ENCODE measurements at regions not wholly inside any gene's neighbourhood (a gene's known extent, or its start where the extent isn't known, plus 50 kb on each side); places are given as distances from the start of the nearest gene placed in this dataset.
"Not testable (repeated sequence)": the region's sequence is repeated elsewhere in the genome, so short reads cannot be mapped to it uniquely, and the experiment has no call there.

GRCh38 chr9:94387338-94388010 is 59.0 kb upstream of the NUTM2F start:
- not testable (repeated sequence) for DNase-seq

GRCh38 chr9:94388011-94388406 is 59.6 kb upstream of the NUTM2F start:
- not testable (repeated sequence) for DNase-seq

- DNase-seq: not testable (repeated sequence)
These were observed 62.1 kb upstream of the NUTM2F start for GRCh38 chr9:94390425-94391098.

DNA sequence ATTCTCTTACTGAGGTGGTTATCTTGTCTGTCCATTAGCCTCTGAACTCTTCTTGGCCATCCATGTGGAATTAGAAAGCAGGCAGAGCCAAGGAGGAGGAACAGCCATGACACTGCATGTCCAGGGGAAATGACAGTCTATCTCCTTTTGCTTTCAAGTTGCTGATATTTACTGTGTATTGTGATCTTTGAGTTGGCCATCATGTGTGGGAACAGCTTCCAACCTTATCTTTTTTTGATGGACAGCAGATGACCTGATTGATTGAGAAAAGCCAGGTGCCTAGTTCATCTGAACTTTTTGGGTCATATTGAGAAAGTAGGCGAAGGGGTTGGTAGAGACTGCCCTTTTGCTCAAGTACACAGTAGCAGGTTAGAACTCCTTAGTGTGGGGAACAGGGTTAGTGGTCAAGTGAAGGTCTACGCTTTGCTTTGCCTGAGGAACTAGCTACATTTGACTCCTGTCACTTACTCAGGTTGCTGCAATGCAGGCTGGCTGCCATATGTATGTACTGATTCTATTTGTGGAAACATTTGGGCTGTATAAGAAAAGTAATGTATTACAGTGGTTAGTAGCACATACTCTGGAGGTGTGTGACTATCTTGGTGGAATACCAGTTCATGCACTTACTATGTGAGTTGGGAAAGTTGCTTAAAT is 64.7 kb upstream of the NUTM2F start:
- DNase-seq: not testable (repeated sequence)

- DNase-seq: not testable (repeated sequence)
These were observed 69.4 kb upstream of the NUTM2F start for GRCh38 chr9:94397766-94398379.

- DNase-seq: not testable (repeated sequence)
These were observed 72.0 kb upstream of the NUTM2F start for GRCh38 chr9:94400461-94400860.

- not testable (repeated sequence) for DNase-seq
These were observed 74.4 kb upstream of the NUTM2F start for GRCh38 chr9:94402795-94403194.

GRCh38 chr9:94403571-94403970 is 75.1 kb upstream of the NUTM2F start:
- DNase-seq: not testable (repeated sequence)

- peak; percentile 78 for DNase-seq
These were observed 85.2 kb upstream of the NUTM2F start for GRCh38 chr9:94413665-94414064.

GRCh38 chr9:94415111-94415510 is 86.7 kb upstream of the NUTM2F start:
- DNase-seq: peak; percentile 54

GRCh38 chr9:94420098-94420497 is 91.7 kb upstream of the NUTM2F start:
- DNase-seq: peak; percentile 45

DNA sequence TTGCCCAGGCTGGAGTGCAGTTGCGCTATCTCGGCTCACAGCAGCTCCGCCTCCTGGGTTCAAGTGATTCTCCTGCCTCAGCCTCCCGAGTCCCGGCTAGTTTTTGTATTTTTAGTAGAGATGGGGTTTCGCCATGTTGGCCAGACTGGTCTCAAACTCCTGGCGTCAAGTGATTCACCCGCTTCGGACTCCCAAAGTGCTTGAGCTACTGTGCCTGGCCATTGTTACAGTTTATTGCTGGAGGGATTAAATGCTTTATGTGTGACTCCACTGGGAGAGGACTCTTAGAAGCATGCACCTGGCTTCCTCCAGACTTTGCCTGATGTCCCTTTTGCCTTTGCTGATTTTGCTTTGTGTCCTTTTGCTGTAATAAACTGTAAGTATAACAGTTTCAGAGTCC is 93.5 kb upstream of the NUTM2F start:
- not testable (repeated sequence) for DNase-seq

DNA sequence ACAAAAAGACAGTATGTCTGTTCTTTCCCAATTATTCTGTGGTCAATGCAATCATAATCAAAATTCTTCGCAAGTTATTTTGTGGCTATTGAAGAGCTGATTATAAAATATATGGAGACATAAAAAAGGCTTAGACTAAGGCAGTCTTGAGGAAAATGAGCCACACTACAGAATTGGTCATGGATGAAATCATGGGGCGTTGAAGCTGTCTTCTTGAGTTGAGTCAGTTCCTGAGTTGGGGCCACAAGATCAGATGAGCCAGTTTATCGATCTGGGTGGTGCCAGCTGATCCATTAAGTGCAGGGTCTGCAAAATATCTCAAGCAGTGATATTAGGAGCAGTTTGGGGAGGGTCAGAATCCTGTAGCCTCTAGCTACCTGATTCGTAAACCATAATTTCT is 96.9 kb upstream of the NUTM2F start:
- not testable (repeated sequence) for DNase-seq

- not testable (repeated sequence) for DNase-seq
These were observed 108.7 kb upstream of the NUTM2F start for GRCh38 chr9:94437128-94437527.

DNA sequence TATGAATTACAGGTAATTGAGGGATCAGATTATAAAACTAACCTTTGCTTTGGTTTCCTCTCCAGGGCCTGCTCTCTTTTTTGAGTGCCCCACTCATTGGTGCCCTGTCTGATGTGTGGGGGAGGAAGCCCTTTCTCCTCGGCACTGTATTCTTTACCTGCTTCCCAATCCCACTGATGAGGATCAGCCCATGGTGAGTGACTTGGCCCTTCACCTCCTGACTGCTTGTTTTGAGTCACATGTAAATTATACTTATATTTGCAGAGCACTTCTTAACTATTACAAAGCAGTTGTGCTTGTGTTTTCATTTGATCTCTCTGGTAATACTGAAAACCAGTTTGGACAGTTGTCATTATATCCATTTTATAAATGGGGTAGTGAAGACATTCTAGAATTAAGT is 109.9 kb upstream of the NUTM2F start:
- DNase-seq: not testable (repeated sequence)

- not testable (repeated sequence) for DNase-seq
These were observed 112.7 kb upstream of the NUTM2F start for GRCh38 chr9:94441146-94441545.

GRCh38 chr9:94441796-94442195 is 113.1 kb upstream of the PCAT7 start:
- no peak for DNase-seq

DNA sequence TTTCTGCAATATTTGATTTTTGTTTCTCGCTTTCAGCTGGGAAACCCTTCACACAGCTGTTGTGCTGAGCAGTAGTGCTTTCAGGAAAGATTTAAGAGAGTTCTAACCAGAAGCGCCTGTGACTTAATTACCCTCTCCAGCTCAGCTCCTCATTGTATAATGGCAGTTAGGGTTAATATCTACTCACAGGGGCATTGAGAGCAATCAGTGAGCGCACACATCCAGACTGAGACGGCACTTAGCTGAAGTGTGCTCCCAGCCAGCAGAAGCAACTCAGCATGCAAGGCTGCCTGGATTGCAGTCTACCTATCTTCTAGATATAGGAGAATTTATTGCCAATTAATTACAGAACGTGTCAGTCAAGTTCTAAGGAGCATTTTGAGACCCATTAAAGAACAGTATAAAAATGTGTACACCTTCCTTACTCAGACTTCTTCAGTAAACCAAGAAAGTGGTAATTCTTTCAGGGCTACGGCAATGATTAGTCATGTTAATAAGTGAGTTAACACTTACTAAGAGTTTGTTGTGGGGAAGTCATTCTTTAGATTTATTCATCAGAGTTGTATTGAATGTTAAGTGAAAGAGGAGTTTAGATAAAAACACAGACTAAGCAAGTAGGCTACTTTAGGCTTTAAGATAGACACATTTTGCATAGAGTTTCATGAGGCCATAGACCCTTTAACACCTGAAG is 111.7 kb upstream of the PCAT7 start:
- DNase-seq: no peak

DNA sequence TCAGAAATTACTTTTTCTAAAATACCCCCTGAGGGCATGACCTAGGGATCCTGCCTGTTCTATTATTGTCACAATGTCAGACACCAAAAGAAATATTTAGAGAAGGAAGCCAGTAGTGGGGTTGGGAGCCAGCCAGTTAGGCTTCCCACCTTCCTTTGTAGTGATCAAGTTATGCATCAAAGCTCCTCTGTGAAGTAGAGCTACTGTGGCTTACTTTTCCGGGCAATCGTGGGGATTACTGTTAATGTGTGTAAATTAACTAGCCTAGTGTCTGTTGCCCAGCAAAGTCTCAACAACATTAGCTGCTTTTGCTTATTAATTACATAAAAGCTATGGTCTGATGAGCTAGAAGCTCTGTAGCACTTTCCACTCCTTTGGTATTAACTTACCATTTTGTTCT is 109.0 kb upstream of the PCAT7 start:
- no peak for DNase-seq

GRCh38 chr9:94449486-94449885 is 105.4 kb upstream of the PCAT7 start:
- peak; percentile 34 for DNase-seq

- no peak for DNase-seq
These were observed 90.1 kb upstream of the PCAT7 start for GRCh38 chr9:94464790-94465189.

GRCh38 chr9:94472063-94472462 is 82.8 kb upstream of the PCAT7 start:
- not testable (repeated sequence) for DNase-seq

- no peak for DNase-seq
These were observed 82.0 kb upstream of the PCAT7 start for GRCh38 chr9:94472806-94473360.
